ENCODE measurements at regions not wholly inside any gene's neighbourhood (a gene's known extent, or its start where the extent isn't known, plus 50 kb on each side); places are given as distances from the start of the nearest gene placed in this dataset.

GRCh38 chr2:446963-447530, 159.2 kb upstream of the ALKAL2 start:
- Histone ChIP-seq H3K9ac (peak overlapping the region; percentile 60), H3K27me3 (no peaks in the 10 kb centered on the region), H3K9me3 (no peaks in the 10 kb centered on the region), H3K36me3 (no peaks in the 10 kb centered on the region), H4K20me1 (no peaks in the 10 kb centered on the region), H3K4me2 (peak overlapping the region; percentile 86), H3K4me1 (peaks cover 64% of the 10 kb centered on the region), H3K4me3 (peak overlapping the region; percentile 20; the same call in 1 of the 2 replicates), H3K27ac (peak overlapping the region; percentile 83)
- TF ChIP-seq Cebpa-rat (IDR thresholded peaks at IDR 0.05), result no peak

GRCh38 chr2:446303-446874, 158.5 kb upstream of the ALKAL2 start:
- peaks cover 71% of the 10 kb centered on the region for H3K4me1 ChIP-seq
- peak overlapping the region; percentile 38 for H3K4me3 ChIP-seq
- H3K4me2 ChIP-seq, result peak overlapping the region; percentile 86
- H3K9me3 ChIP-seq, result no peaks in the 10 kb centered on the region
- H3K36me3 ChIP-seq, result no peaks in the 10 kb centered on the region
- H3K27me3 ChIP-seq, result no peaks in the 10 kb centered on the region
- H4K20me1 ChIP-seq, result no peaks in the 10 kb centered on the region
- TF ChIP-seq Cebpa-rat (IDR thresholded peaks at IDR 0.05), result no peak
- H3K9ac ChIP-seq, result peak overlapping the region; percentile 60
- peak overlapping the region; percentile 83 for H3K27ac ChIP-seq

- Histone ChIP-seq H3K4me3 (peak overlapping the region; percentile 38), H3K27ac (peak overlapping the region; percentile 83), H4K20me1 (no peaks in the 10 kb centered on the region), H3K9ac (peak overlapping the region; percentile 60), H3K36me3 (no peaks in the 10 kb centered on the region), H3K9me3 (no peaks in the 10 kb centered on the region), H3K4me1 (peaks cover 76% of the 10 kb centered on the region), H3K4me2 (peak overlapping the region; percentile 86), H3K27me3 (no peaks in the 10 kb centered on the region)
- TF ChIP-seq Cebpa-rat (IDR thresholded peaks at IDR 0.05), result no peak
Observed at GRCh38 chr2:445896-446295, 158.0 kb upstream of the ALKAL2 start.

- peak overlapping the region; percentile 86 for H3K4me2 ChIP-seq
- no peaks in the 10 kb centered on the region for H3K36me3 ChIP-seq
- no peaks in the 10 kb centered on the region for H3K9me3 ChIP-seq
- TF ChIP-seq Cebpa-rat (IDR thresholded peaks at IDR 0.05), result no peak
- H3K27me3 ChIP-seq, result no peaks in the 10 kb centered on the region
- no peaks in the 10 kb centered on the region for H4K20me1 ChIP-seq
- H3K4me1 ChIP-seq, result peaks cover 83% of the 10 kb centered on the region
- H3K4me3 ChIP-seq, result peak overlapping the region; percentile 38
- peak overlapping the region; percentile 60 for H3K9ac ChIP-seq
- peak overlapping the region; percentile 83 for H3K27ac ChIP-seq
Observed at GRCh38 chr2:444937-445884, 157.3 kb upstream of the ALKAL2 start.

GRCh38 chr2:443741-444140, 155.8 kb upstream of the ALKAL2 start:
- Histone ChIP-seq H3K4me1 (peaks cover 97% of the 10 kb centered on the region), H3K36me3 (no peaks in the 10 kb centered on the region), H3K9ac (no peak overlapping the region), H3K9me3 (no peaks in the 10 kb centered on the region), H3K27me3 (no peaks in the 10 kb centered on the region), H4K20me1 (no peaks in the 10 kb centered on the region), H3K4me3 (no peak overlapping the region), H3K27ac (peak overlapping the region; percentile 83), H3K4me2 (peak overlapping the region; percentile 86)
- no peak for TF ChIP-seq Cebpa-rat (IDR thresholded peaks at IDR 0.05)

GRCh38 chr2:443216-443615, 155.3 kb upstream of the ALKAL2 start:
- peak overlapping the region; percentile 46 for H3K27ac ChIP-seq
- H3K4me2 ChIP-seq, result peak overlapping the region; percentile 86
- H4K20me1 ChIP-seq, result no peaks in the 10 kb centered on the region
- peaks cover 97% of the 10 kb centered on the region for H3K4me1 ChIP-seq
- H3K27me3 ChIP-seq, result no peaks in the 10 kb centered on the region
- no peaks in the 10 kb centered on the region for H3K9me3 ChIP-seq
- H3K4me3 ChIP-seq, result no peak overlapping the region
- no peak overlapping the region for H3K9ac ChIP-seq
- no peak for TF ChIP-seq Cebpa-rat (IDR thresholded peaks at IDR 0.05)
- H3K36me3 ChIP-seq, result no peaks in the 10 kb centered on the region

GRCh38 chr2:441258-442022, 153.5 kb upstream of the ALKAL2 start:
- Histone ChIP-seq H3K36me3 (no peaks in the 10 kb centered on the region), H3K27ac (peak overlapping the region; percentile 63), H4K20me1 (no peaks in the 10 kb centered on the region), H3K9ac (0 out of 2 replicates have a peak overlapping the region, but pooled peaks have one; percentile 3), H3K4me2 (peak overlapping the region; percentile 84), H3K9me3 (no peaks in the 10 kb centered on the region), H3K27me3 (no peaks in the 10 kb centered on the region), H3K4me3 (no peak overlapping the region), H3K4me1 (peaks cover 95% of the 10 kb centered on the region)
- TF ChIP-seq Cebpa-rat (IDR thresholded peaks at IDR 0.05), result no peak

GRCh38 chr2:440403-440740, 152.5 kb upstream of the ALKAL2 start:
- H3K27me3 ChIP-seq, result no peaks in the 10 kb centered on the region
- H3K9ac ChIP-seq, result 0 out of 2 replicates have a peak overlapping the region, but pooled peaks have one; percentile 19
- H3K36me3 ChIP-seq, result no peaks in the 10 kb centered on the region
- H3K4me1 ChIP-seq, result peaks cover 94% of the 10 kb centered on the region
- no peaks in the 10 kb centered on the region for H3K9me3 ChIP-seq
- H3K4me3 ChIP-seq, result no peak overlapping the region
- H3K4me2 ChIP-seq, result peak overlapping the region; percentile 84
- no peaks in the 10 kb centered on the region for H4K20me1 ChIP-seq
- TF ChIP-seq Cebpa-rat (IDR thresholded peaks at IDR 0.05), result no peak
- H3K27ac ChIP-seq, result peak overlapping the region; percentile 63
